Left lung (tissue), 4 donors: ENCODE measurements at regions not wholly inside any gene's neighbourhood (a gene's known extent, or its start where the extent isn't known, plus 50 kb on each side); places are given as distances from the start of the nearest gene placed in this dataset.

Source experiments
- ATAC-seq: fragments of 200-7000 bp; cut with Tn5 transposase; one replicate; pipeline ENCODE4 v1.9.1; 2020; ENCODE audit warnings: moderate library complexity
- DNase-seq, 4 donors: peaks; one replicate each; pipeline ENCODE4 v3.0.0-alpha.2; 2013 to 2020
- H3K27ac ChIP-seq, 2 donors: fragments of 200-600 bp; sonication (generic) in 1 of 2; one replicate each; pipeline versions ENCODE4 v1.5.0 to v1.8.0; 2020 to 2021
- H3K27me3 ChIP-seq, 2 donors: fragments of 200-600 bp; sonication (generic) in 1 of 2; one replicate each; pipeline versions ENCODE4 v1.5.0 to v1.8.0; 2020 to 2021
- H3K36me3 ChIP-seq, 2 donors: fragments of 200-600 bp; sonication (generic) in 1 of 2; one replicate each; pipeline versions ENCODE4 v1.5.0 to v1.8.0; 2020 to 2021
- H3K4me1 ChIP-seq, 2 donors: fragments of 200-600 bp; one replicate each; pipeline ENCODE4 v1.8.0; 2021
- H3K4me3 ChIP-seq, 2 donors: fragments of 200-600 bp; sonication (generic) in 1 of 2; one replicate each; pipeline versions ENCODE4 v1.5.0 to v1.8.0; 2020 to 2021; ENCODE audit warnings: mild to moderate bottlenecking in 1 of 2
- H3K9me3 ChIP-seq, 2 donors: fragments of 200-600 bp; sonication (generic) in 1 of 2; one replicate each; pipeline versions ENCODE4 v1.5.0 to v1.8.0; 2020 to 2021
- intact Hi-C, 2 donors: fragments of 100-400 bp; cut with DNase I; formaldehyde crosslinking; loops; one replicate each; pipeline versions ENCODE4 v1.11.2 to v1.14.2; 2022
- TF ChIP-seq, protein P1 (sequence below), 2 donors: fragments of 200-600 bp; sonication (generic) in 1 of 2; IDR thresholded peaks; one replicate each; pipeline versions ENCODE4 v1.5.0 to v1.8.0; 2021; ENCODE audit warnings: antibody characterized with exemption in 2 of 2
- donor health status: DM: no; HTN: yes; CAD: no.
- donor health status: DM: no; HTN: no; CAD: no.

DNA sequence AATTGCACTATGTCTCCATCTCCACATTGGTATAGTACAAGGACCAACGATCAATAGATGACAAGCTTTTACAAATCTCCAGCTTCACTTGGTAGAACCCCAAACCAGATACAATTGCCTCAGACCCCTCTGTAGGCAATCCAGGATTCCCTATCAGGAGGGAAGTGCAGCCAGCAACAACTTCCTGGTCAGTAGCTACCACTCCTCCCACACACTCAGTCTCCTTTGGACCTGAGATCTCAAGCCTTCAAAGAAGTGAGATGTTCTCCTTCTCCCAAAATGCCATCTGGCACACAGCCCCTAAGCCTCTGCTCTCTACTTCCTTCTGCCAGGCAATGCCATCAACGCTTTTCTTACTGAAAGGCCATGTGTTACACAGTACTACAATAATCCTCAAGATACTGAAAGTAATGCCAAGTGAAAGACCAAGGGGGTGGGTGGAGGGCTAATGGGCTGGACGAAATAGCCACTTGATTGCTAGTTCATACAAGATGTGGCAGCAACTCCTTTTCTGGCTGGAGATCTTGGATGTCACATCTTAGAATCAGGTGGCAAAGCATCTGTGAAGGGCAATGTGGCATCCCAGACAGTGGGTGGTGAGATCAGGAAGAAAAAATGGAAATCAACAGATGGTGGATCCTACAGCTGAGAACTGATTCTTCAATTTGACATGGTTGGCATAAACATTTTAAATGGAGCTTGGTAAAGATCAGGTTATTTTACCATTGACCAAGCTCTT, 75.3 kb upstream of the ACP3 start:
- Histone ChIP-seq H3K9me3 (no peaks in the 10 kb centered on the region), H3K4me1 (peaks cover 0 to 26% of the 10 kb centered on the region in 2 donors), H3K27me3 (no peaks in the 10 kb centered on the region), H3K27ac (peak overlapping the region in 1 of 2 donors; percentile 42), H3K36me3 (no peaks in the 10 kb centered on the region), H3K4me3 (no peak overlapping the region)
- intact Hi-C loops, result no loop called here
- peak; percentile 9 for ATAC-seq
- DNase-seq, result no peak
- TF ChIP-seq, protein P1, sequence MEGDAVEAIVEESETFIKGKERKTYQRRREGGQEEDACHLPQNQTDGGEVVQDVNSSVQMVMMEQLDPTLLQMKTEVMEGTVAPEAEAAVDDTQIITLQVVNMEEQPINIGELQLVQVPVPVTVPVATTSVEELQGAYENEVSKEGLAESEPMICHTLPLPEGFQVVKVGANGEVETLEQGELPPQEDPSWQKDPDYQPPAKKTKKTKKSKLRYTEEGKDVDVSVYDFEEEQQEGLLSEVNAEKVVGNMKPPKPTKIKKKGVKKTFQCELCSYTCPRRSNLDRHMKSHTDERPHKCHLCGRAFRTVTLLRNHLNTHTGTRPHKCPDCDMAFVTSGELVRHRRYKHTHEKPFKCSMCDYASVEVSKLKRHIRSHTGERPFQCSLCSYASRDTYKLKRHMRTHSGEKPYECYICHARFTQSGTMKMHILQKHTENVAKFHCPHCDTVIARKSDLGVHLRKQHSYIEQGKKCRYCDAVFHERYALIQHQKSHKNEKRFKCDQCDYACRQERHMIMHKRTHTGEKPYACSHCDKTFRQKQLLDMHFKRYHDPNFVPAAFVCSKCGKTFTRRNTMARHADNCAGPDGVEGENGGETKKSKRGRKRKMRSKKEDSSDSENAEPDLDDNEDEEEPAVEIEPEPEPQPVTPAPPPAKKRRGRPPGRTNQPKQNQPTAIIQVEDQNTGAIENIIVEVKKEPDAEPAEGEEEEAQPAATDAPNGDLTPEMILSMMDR (IDR thresholded peaks at IDR 0.05), result no peak

DNA sequence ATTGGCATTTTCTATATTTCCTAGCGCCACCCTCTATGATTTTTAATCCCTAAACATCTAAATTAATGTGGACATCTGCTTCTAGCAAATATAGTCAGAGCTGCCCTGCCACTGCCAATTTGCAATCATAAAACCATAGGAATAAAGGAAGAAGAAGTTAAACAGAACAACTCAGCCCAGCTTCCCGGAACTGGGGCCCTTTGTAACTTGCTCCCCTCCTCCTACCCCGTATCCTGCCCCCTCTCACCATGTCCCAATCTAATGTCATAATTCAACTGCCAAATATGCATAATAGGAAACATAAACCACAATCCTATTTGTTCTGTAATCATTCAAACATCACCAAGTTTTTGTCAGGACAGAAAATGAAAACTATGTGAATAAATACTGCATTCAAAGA, 74.4 kb upstream of the ACP3 start:
- intact Hi-C loops, result no loop called here
- TF ChIP-seq, protein P1 (IDR thresholded peaks at IDR 0.05), result no peak
- H3K27ac ChIP-seq, result peak overlapping the region in 1 of 2 donors; percentile 42
- DNase-seq (no peak), ATAC-seq (no peak)
- H3K36me3 ChIP-seq, result no peaks in the 10 kb centered on the region
- no peaks in the 10 kb centered on the region for H3K9me3 ChIP-seq
- H3K27me3 ChIP-seq, result no peaks in the 10 kb centered on the region
- H3K4me3 ChIP-seq, result no peak overlapping the region
- peaks cover 0 to 26% of the 10 kb centered on the region in 2 donors for H3K4me1 ChIP-seq

GRCh38 chr3:132245552-132246142, 71.6 kb upstream of the ACP3 start:
- TF ChIP-seq, protein P1 (IDR thresholded peaks at IDR 0.05), result no peak
- H3K27ac ChIP-seq, result no peak overlapping the region
- DNase-seq, result peak in 1 of 4 donors; percentile 41
- no peak overlapping the region for H3K4me3 ChIP-seq
- ATAC-seq, result peak; percentile 57
- H3K36me3 ChIP-seq, result no peaks in the 10 kb centered on the region
- no peaks in the 10 kb centered on the region for H3K9me3 ChIP-seq
- intact Hi-C loops, result no loop called here
- no peaks in the 10 kb centered on the region for H3K27me3 ChIP-seq
- peaks cover 0 to 26% of the 10 kb centered on the region in 2 donors for H3K4me1 ChIP-seq

DNA sequence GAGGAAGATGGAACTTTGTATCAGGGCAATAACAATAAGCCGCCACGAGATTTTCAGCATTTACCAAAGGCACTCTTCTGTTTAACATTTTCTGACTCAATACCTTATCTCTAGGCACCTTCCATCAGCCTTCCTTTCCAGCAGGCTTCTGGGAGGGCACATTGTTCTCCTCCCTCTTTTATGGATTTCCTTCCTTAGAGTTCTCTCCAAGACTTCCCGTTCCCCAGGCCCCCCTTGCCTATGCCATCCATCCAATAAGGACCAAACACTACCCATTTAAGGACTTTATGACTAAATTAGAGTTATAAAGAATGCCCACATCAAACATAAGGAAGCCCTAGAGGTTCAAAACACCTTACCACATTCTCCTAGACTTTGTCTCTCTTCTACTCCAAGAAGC, 71.0 kb upstream of the ACP3 start:
- ATAC-seq (no peak), DNase-seq (no peak)
- Histone ChIP-seq H3K27me3 (no peaks in the 10 kb centered on the region), H3K36me3 (no peaks in the 10 kb centered on the region), H3K27ac (no peak overlapping the region), H3K9me3 (no peaks in the 10 kb centered on the region), H3K4me3 (no peak overlapping the region), H3K4me1 (peaks cover 0 to 26% of the 10 kb centered on the region in 2 donors)
- intact Hi-C loops, result no loop called here
- TF ChIP-seq, protein P1 (IDR thresholded peaks at IDR 0.05), result no peak

DNA sequence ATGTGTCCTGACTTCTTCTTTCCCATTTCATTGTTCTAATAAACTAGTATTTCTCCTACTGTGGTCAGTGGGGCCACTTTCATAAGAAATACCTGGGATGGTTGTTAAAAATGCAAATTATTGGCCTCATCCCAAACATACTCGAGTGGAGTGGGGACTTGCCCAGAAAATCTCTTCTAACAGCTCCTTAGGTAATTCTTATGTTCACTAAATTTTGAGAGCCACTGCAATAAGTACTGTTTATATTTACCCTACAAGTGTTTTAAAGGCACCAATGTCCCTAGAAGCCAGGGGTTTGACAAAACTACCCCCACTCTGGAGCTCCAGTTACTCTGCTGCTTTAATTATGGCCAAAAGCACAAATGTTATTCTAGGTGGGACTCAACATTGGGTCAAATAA, 70.0 kb upstream of the ACP3 start:
- peak; percentile 64 for ATAC-seq
- Histone ChIP-seq H3K9me3 (no peaks in the 10 kb centered on the region), H3K27ac (no peak overlapping the region), H3K27me3 (no peaks in the 10 kb centered on the region), H3K36me3 (no peaks in the 10 kb centered on the region), H3K4me3 (no peak overlapping the region), H3K4me1 (peaks cover 0 to 18% of the 10 kb centered on the region in 2 donors)
- no peak for DNase-seq
- intact Hi-C loops, result no loop called here
- TF ChIP-seq, protein P1 (IDR thresholded peaks at IDR 0.05), result no peak
